NCI-H2081 treated with DMSO at 0.1 percent for 48 hours (cell line): ENCODE measurements at regions not wholly inside any gene's neighbourhood (a gene's known extent, or its start where the extent isn't known, plus 50 kb on each side); places are given as distances from the start of the nearest gene placed in this dataset.
"Not testable (repeated sequence)": the region's sequence is repeated elsewhere in the genome, so short reads cannot be mapped to it uniquely, and the experiment has no call there.

Experiments used
- DNase-seq: peaks from one replicate; lab custom pipeline; 2025; lab: John Stamatoyannopoulos, UW

DNA sequence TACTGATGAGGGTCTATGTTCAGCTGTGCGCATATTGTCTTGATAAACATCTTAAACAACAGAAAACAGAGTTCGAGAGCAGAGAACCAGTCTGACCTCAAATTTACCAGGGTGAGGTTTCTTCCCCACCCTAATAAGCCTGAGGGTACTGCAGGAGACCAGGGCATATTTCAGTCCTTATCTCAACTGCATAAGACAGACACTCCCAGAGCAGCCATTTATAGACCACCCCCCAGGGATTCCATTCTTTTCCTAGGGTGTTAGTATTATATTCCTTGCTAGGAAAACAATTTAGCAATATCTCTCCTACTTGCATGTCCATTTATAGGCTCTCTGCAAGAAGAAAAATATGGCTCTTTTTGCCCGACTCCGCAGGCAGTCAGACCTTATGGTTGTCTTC lies 89.5 kb upstream of the POMZP3 start:
- not testable (repeated sequence) for DNase-seq

DNA sequence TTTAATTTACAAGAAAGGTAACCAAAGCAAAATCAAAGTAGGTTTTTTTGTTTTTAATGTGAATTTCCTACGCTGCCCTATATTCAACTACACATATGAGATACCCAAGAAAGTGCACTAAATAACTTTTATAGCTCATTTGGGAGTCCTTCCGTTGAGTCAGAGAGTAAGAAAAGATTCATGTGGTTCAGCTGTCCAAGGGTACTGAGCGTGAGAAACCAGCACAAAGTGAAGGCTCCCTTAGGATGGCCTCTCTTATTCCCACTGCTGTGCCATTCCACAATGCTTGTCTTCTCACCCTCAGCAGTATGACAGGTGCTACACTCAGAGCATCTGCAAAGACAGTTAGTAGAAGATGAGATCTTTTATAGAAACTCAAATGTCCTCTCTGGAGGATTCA lies 85.8 kb upstream of the POMZP3 start:
- DNase-seq, result not testable (repeated sequence)

DNA sequence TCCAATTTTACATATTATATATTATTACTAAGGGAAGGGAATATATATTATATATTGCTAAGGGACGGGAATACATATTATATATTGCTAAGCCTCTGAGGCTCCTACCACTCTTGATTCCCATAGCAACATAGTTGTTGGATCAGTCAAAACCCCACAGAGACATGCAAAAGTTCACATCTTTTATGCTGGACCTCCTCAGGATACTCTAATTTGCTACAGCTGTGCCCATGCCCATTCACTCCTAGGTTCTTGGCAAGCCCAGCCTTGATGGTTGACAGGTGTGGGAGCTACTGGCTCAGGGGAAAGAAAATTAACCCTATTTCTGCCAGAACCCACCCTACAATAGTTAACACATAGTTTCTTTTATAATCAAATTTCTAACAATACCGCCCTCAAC lies 84.6 kb upstream of the POMZP3 start:
- DNase-seq, result peak; percentile 66

DNA sequence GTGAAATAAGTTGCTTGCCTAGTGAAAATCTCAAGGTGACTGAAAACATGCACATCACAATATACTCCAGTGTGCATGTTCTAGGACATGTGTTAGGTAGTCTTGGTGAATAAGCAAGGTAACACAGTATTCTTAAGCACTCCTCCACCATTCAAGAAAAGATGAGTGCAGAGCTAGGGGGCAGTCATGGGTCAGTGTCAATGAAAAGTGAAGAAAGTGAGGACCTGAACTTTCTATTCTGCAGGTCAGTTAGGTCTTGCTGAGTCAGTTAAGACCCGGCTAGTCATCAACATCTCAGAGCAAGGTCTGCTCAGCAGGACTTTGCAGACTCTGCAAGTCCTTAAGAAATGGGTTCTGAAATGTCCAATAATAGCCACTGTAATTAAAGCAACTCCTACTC lies 82.6 kb upstream of the POMZP3 start:
- DNase-seq, result not testable (repeated sequence)

DNA sequence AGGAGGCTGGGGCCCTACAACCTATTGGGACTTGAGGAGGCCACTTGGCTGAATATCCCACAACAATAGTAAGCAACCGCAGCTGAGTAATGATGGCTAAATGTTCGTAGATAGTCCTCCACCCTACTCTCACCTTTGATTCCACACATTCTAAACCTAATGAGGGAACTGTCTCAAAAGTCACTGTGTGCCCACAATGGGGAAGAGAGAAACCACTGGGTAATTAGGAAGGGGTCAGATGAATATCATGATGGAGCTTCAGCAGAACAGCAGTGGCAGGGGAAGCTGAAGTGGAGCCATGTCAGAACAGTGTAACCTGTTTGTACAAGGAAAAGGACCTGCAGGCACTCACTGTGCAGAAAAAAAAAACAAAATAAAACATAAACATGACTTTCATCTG lies 81.4 kb upstream of the POMZP3 start:
- DNase-seq, result not testable (repeated sequence)

DNA sequence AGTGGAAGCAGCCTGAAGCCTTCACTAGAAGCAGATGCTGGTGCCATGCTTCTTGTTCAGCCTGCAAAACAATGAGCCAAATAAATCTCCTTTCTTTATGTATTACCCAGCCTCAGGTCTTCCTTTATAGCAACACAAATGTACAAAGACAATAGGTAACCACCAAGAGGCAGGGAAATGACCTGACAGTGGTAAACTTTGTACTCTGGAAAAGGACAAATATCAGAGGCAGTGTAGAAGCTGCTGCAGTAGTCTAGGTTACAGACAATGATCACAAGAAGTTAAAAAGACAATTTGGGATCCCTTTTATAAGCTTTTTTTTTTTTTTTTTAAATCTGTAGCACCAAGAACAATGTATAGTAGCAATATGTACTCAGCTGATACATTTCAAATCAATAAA lies 76.7 kb upstream of the POMZP3 start:
- not testable (repeated sequence) for DNase-seq

DNA sequence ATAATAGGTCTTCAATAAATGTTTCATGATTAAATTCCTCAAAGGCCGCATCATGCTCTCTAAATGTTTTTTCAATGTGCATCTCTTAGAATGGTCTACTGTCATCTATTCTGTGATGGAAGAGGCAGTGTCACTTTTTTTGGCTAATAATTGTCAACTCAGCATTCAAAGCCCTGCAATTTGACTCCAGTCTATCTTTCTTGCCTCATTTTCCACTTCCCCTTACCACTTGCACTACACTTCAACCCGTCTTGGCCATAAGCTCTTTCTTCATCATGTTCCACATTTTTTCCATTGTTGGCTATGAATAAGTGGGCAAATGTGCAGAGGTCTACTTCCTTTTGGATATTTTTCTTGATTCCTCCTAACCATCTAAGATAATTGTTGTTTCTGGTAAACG lies 59.2 kb upstream of the POMZP3 start:
- not testable (repeated sequence) for DNase-seq

DNA sequence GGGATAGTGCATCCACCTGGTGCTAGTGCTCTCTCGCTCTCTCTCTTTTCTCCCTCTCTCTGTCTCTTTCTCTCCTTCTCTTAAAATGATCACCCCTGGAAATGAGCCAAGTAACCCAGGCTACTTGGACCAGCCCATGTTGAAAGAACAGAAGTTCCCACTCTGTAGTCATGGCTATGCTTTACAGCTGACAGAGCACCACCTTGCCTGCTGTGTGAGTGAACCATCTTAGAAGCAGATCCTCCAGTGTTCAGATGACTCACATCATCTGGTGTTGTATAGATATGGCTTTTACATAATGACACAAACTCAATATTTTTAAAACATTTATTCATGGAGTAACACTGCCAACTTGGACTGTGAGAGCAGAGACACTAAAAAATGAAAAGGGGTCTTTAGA lies 57.7 kb upstream of the POMZP3 start:
- not testable (repeated sequence) for DNase-seq

DNA sequence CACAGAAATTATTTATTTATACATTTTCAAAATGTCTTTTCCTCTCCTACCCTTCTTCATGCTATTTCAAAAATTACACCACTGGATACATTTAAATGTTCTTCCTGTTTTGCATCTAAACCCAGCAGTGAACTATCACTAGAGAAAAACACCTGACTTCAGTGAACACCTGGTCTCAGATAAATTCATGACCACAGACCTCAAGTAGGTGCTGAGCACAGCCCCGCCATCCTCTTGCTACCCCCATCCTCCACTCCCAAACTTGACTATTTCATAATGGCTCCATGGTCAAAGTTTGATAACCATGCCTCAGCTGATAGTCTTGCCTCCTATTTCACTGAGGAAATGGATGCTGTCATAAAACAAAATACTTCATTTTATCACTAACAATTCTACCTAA lies 56.6 kb upstream of the POMZP3 start:
- DNase-seq, result not testable (repeated sequence)

DNA sequence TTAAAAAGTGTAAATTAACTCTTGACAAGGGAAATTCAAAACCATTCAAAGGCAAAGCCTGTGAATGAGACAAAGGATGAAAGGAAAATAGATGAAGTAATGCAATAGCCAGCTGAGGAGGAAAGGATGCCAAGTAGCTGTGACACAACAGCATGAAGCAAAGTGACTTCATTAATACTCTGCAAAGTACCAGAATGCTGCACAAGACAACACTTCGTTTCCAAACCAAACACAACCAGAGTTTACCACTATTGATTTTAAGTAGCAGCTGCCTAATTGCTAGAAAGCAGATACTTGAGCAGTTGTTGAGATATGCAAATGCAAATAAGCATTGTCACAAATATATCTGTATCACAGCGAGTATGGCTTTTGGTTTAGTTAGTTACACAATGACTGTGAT lies 54.7 kb upstream of the POMZP3 start:
- peak; percentile 27 for DNase-seq

DNA sequence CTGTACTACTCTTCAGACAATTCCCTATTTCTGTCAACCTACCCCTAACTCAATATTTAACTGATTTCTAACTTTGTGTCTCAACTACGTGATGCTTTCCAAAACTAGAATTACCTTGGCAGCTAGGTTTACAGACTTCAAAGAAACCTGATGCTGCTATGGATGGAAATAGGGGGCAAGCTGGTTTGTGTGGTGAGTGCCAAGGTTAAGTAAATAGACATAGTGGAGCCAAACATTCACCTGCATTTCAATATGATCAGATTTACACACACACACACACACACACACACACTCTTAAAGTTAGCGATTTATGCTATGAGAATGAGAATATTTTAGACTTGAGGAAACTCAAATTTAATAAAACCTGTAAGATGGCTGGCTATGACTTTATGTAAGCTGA lies 52.1 kb upstream of the POMZP3 start:
- not testable (repeated sequence) for DNase-seq

DNA sequence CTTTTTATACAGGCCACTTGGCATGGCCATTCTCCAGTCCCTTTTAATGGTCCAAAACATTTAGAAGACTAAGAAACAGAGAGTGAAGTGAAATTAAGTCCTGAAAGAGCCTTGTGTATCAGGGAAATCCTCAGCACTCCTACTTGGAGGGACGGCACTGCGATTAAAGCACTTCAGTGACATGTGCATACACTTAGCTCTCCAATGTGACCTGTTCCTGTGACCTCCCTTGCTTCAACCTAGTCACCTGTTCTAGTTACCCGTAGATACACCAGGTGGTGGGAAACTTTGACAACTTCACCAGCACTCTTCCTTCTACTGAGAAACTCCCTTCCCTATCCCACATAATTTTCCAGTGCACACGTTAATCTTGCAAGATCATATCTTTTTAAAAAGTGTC lies 51.4 kb upstream of the POMZP3 start:
- DNase-seq, result not testable (repeated sequence)

DNA sequence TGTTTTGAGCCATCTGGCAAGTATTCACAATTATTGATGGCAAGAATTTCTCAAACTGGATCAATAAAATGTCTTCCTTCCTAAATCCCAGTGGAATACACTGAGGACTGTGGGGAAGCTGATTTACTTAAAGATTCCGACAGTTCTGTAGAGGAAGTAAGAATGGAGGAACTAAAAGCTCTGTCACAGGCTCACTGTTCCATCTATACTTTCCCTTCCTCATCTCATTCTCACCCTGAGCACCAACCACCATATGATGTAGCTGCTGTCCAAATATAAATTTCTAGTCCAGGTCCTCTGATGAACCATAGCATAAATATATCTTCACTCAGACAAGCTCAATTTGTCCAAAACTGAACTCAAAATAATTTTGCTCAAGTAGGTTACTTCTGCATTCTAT lies 49.8 kb upstream of the POMZP3 start:
- not testable (repeated sequence) for DNase-seq
